SU-DHL-6 (cell line): ENCODE measurements at regions not wholly inside any gene's neighbourhood (a gene's known extent, or its start where the extent isn't known, plus 50 kb on each side); places are given as distances from the start of the nearest gene placed in this dataset.

ENCODE experiments used
- EZH2phosphoT487 ChIP-seq: fragments of 200-600 bp; sonication (generic), shearing (Covaris generic); conservative IDR thresholded peaks from 2 replicates; pipeline ENCODE4 v1.6.1; 2018; ENCODE audit warnings: mild to moderate bottlenecking, antibody characterized with exemption, low read length, moderate library complexity, mixed read lengths
- TF ChIP-seq, protein P1 (sequence below): fragments of 200-600 bp; sonication (generic); IDR thresholded peaks from one replicate; pipeline ENCODE4 v1.5.1; 2017; ENCODE audit warnings: antibody characterized with exemption, mild to moderate bottlenecking, low read length, moderate library complexity; ENCODE audit not compliant: insufficient read depth, poor library complexity, severe bottlenecking

DNA sequence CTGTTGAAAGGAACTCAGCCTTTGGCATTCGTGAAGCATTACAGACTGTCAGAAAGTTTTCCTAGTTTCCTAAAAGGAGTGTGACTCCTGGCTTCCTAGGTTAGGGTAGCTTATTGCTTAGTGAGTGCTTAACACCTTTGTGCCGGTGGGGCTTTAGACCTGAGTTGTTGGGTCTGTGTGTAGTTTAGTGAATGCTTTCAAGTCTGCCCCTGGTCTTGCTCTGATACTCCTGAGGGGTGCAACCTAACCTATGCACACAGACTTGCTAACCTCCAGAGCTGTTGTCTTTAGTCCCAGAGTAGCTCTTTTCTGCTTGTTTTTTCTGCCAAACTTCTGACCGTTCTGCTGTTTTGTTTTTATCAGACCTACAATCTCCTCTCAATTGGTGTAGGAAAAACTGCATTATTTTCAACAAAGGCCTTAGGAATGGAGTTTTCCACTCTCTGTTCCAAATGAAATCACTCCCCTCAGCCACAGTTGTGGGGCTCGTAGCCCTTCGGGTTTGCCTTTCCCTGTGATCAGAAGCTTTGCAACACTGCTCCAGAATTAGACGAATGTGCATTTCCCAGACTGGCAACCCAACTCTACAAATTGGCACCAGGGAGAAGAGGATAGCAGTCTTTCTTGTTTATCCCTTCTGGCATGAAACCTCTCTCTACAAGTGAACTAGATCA is 1399.1 kb upstream of the PCDH7 start:
- TF ChIP-seq, protein P1, sequence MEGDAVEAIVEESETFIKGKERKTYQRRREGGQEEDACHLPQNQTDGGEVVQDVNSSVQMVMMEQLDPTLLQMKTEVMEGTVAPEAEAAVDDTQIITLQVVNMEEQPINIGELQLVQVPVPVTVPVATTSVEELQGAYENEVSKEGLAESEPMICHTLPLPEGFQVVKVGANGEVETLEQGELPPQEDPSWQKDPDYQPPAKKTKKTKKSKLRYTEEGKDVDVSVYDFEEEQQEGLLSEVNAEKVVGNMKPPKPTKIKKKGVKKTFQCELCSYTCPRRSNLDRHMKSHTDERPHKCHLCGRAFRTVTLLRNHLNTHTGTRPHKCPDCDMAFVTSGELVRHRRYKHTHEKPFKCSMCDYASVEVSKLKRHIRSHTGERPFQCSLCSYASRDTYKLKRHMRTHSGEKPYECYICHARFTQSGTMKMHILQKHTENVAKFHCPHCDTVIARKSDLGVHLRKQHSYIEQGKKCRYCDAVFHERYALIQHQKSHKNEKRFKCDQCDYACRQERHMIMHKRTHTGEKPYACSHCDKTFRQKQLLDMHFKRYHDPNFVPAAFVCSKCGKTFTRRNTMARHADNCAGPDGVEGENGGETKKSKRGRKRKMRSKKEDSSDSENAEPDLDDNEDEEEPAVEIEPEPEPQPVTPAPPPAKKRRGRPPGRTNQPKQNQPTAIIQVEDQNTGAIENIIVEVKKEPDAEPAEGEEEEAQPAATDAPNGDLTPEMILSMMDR = no peak
- TF ChIP-seq EZH2phosphoT487 = no peak
